Fibroblast of skin of left biceps (primary cell): ENCODE measurements at regions not wholly inside any gene's neighbourhood (a gene's known extent, or its start where the extent isn't known, plus 50 kb on each side); places are given as distances from the start of the nearest gene placed in this dataset.
"Not testable (repeated sequence)": the region's sequence is repeated elsewhere in the genome, so short reads cannot be mapped to it uniquely, and the experiment has no call there.

ENCODE experiments used
- DNase-seq, 2 experiments: peaks; one replicate each; pipeline ENCODE4 v3.0.0-alpha.2; 2013; ENCODE audit warnings: low read depth in 2 of 2

DNA sequence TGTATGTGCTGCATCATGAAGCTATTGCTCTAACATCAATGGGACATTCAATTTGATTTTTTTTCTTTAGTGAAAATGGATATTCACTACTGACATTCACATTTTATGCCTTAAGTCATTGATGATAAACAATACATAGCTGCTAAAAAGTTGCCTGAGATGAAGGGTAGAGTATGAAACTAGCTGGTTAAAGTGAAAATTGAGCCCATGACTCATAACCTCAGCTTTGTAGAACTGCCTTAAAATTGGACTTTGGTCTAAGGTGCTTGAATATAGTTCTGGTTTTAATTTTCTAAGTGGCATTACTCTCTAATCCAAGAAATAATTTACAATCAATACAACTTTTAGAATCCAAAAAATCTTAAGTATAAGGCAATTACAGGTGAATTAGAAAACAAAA lies 740.4 kb upstream of the RIOK2 start:
- DNase-seq, result no peak

DNA sequence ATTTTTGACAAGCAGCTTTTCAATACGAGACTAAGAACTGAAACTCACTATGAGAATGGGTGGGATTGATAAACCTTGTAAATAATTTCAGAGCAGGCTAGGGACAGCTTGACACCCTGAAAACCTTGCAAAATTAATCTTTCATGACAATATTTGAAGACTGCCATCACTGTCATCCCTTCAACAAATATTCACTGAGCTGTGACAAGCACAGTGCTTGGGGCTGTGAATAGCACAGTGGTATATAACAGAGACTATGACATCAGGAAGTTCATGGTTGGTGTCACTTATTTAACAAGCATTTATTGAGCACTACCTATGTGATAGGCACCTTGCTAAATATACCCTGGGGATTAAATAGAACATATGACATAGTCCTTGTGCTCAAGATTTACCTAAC lies 741.0 kb upstream of the RIOK2 start:
- no peak for DNase-seq

DNA sequence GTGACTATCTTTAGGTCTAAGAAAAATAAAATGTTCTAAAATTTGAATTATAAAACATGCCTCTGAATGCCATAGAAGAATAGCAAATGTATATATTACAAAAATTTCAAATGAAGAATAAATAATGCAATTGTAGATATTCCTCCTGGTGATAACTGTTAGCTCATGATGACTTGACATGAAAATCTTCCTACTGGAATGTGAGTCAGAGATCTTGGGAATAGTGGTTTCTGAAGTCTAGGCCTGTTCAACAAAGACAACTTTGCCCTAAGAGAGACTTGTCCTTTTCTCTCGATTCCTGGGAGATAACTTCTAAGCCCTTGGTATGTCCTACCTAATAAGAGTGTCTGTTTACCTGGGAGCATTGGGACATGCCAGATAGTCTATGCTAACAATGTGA lies 746.3 kb upstream of the RIOK2 start:
- no peak for DNase-seq

DNA sequence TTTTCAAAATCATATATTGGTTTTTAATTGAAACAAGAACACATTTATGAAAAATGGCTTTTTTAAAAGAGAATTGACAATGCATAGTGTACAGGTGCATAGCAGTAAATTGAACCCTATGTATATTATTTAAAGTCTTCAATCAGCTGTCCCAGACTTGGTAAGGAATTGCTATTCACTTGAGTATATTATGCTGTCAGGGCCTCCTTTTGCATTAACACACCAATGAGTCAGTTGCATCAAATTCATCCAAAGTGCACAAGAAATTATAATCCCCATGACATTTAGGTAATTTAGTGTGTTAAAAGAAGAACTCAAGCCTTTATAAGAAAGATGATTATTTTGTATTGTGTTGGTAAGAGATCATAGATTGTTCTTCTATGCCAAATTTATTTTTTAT lies 748.8 kb upstream of the RIOK2 start:
- no peak for DNase-seq

DNA sequence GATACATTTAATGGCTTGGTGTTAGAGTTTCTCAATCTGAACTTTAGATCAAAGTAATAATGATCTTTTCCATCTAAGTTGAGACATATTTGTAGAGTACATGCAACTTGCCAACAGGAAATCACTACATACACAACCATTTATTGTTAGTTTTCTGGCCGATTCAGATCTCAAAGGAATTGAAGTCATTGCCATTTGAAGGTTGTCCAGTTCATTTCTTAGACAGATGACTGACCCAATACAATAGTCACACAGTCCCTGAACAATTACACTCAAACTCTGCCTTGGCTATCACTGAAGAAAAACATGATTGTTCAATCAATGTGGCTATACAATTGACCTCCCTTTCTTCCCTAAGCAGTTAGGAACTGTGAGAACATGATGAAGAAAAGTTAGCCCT lies 753.2 kb upstream of the RIOK2 start:
- DNase-seq, result no peak

DNA sequence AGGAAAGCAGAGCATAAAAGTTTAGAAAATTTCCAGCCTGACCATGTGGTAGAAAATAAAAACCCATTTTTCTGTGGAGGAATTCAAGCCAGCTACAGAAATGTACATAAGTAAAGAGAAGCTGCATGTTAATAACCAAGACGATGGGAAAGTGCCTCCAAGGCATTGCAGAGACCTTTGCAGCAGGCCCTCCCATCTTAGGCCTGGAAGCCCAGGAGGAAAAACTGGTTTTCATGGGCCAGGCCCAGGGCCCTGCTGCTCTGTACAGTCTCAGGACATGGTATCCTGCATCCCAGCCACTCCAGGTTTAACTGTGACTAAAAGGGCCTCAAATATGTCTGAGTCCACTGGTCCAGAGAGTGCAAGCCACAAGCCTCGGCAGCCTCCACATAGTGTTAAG lies 754.8 kb upstream of the RIOK2 start:
- no peak for DNase-seq

DNA sequence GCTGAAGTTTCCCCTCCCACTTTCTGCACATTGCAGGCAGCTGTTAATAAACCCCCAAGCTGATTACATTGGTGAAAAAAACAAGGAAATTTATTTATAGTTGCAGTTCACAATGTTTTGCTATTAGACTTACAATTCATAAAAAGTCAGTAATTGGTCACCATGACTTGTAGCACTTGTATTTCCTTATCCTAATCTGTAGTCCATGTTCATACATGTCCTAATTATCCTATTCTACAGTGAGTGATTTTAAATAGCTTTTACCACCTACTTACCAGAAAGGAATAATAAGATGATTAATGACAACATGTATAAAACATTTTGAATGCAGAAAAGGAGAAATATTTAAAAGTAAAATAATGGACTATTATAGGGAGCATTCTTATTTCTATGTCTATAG lies 760.0 kb upstream of the RIOK2 start:
- no peak for DNase-seq

DNA sequence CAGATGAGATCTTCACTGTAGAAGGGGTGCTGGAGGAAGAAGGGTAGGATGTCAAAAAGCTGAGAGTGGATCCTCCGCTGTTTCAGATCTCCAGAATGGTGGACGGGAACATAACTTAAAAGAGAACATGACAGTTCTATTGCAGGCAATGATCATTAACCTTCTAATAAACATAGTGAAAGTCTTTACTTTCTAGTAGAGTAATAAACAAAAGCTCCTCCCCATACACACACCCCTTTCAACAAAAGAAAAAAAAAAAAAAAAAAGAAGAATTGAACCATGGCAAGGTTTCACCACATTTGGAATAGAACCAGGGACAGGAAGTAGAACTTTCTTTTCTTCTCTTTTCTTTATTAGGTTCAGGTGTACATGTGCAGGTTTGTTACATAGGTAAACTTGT lies 768.1 kb upstream of the RIOK2 start:
- DNase-seq, result no peak

DNA sequence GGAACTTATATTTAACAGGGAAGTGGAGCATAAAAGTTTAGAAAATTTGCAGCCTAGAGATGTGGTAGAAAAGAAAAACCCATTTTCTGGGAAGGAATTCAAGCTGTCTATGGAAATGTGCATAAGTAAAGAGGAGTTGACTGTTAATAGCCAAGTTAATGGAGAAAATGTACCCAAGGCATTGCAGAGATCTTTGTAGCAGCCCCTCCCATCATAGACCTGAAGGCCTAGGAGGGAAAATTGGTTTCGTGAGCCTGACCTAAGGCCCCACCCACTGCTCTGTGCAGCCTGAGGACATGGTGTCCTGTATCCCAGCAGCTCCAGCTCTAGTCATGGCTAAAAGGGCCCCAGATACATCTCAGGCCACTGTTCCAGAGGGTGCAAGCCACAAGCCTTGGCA lies 772.4 kb upstream of the RIOK2 start:
- DNase-seq, result no peak

DNA sequence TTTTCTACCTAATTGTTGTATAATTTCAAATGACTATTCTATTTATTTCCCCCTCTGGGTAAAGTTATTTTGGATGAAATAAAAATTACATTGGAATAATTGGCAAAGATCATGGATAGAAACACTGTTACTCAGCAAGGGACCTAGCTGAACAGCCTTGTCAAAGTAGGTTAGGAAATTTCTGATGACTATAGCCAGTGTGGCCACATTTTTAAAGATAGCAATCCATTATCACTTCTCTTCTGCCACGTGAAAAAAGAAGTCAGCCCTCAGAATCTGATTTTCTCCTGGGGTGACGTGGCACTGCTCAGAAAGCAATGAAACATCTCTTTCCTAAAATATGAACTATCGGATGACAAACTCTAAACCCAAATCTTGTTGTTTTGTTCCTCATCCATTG lies 784.2 kb upstream of the RIOK2 start:
- DNase-seq, result no peak

DNA sequence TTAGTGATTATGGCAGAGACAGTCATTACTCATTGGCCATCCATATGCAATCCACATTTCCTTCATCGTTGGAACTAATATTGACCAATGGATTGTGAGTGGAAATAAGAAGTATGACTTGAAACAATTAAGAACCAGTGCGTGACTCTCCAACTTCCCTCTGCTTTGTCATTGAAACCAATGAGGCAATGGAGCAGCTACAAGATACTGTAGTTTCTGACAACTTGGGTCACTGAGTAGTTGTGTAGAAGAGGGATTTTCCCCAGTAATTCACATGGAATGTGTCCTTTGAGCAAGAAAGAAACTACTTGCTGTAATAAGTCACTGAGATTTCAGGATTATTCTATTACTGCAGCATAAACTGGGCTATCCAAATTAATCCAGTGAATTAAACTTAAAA lies 785.3 kb upstream of the RIOK2 start:
- no peak for DNase-seq

DNA sequence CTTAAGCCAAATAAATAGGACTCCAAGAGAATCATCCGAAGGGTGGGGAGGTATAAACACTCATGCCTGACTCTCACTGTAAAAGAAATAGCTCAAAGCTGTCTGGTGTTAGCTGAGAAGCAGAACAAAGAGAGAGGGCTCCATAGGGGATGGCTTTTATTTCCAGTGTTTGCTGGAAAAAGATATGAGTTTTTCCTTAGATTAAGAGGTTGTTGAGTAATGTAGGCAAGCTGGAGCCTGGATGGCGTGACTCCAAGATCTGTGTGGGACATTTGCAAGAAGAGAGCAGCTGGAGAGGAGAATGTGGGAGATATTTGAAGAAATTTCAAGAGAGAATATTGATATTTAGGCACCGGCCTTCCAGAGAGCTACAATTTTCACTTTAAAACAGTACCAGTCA lies 793.7 kb upstream of the RGMB start:
- peak; percentile 16 to 30 for DNase-seq

DNA sequence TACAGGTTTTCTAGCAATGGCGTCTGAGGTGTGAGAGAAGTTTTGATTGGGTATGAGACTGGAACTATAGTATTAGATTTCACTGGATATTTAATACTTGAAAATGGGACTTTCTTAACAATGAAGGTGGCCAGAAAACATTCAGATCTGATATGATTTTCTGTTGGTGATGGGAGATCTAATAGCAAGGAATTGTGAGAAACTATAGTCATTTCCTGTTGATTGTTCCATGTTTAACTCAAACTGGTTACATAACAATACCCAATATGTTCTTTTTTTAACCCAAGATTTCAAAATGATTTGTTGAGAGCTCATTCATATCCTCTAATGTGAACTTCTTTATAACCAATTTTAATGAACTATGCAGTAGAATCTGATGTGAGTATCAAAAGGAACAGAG lies 793.2 kb upstream of the RGMB start:
- DNase-seq, result no peak

DNA sequence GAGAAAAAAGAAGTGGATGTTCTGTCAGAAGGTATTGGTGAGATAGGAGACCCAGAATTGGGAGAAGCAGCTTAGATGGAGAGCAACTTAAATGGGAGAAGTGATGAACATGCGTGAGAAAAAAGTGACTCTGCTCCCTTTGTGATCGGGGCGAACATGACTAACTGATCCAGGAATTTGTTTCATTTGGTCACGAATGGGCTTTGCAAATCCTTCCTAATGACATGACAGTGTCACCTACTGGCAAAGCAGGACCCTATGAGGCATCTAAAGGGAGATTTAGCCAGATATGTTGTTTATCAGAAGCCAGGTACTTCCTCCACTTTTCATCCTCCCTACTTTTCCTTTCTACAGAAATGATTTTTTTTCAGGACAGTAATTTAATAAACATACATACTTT lies 787.4 kb upstream of the RGMB start:
- peak; percentile 10 for DNase-seq

DNA sequence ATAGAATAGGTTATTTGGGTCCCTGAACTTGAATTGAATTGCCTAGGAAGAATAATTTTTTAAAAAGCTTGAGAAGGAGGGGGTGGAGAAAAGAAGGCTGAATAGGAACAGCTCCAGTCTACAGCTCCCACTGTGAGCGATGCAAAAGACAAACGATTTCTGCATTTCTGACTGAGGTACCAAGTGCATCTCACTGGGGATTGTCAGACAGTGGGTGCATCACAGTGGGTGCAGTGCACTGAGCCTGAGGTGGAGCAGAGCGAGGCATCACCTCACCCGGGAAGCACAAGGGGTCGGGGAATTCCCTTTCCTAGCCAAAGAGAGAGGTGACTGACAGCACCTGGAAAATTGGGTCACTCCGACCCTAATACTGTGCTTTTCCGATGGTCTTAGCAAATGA lies 782.2 kb upstream of the RGMB start:
- no peak for DNase-seq

DNA sequence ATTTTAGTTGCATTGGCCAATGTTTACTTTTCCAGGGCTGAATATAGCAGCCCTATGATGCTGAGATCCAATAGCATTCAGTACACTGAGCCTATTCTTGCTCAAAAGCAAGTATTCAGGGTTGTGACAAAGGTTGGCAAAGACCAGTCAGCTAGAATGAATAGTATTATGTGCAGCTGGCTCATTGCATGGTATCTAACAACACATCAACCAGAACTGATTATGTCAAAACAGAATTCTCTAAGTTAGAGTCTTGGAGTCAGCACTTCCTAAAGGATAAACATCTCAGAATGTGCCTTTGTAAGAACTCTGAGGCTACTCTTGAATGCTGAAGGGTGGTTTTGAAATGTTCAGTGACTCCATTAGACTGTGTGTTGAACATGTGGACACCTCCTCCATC lies 774.5 kb upstream of the RGMB start:
- DNase-seq, result no peak

DNA sequence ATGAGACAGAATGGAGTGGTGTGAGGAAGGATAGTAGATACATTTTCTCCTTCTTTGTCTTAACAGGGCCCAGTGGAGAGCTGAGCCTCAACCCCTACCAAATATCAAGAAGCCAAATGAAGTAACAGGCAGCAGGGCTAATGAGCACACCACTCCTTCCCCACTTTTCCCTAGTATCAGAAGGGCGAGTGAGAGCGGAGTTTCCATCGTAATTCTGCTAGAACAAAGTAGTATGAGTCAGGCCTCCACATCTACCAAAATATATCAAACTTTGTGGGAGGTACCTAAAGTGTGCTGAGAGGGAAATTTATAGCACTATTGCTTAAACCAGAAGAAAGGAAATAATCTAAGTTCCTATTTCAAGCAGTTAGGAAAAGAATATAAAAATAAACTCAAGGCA lies 769.0 kb upstream of the RGMB start:
- no peak for DNase-seq

DNA sequence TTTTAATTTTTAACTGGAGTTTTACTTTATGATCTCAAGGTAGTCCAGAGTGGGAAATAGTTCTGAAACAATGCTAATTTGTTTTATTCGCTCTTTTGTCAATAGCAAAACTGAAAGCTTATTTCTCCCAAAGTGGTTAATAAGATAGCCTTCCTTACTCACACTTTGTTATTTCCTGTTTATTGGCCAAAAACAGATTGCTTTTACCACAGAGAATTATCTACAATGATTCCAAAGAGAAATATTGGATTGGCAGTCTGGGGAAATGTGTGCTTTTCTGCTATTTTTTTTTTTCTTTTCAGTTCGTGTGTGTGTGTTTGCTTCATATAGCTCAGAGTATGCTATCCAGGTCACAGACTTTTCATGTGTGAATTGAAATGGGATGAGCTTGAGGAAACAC lies 756.7 kb upstream of the RGMB start:
- no peak for DNase-seq

DNA sequence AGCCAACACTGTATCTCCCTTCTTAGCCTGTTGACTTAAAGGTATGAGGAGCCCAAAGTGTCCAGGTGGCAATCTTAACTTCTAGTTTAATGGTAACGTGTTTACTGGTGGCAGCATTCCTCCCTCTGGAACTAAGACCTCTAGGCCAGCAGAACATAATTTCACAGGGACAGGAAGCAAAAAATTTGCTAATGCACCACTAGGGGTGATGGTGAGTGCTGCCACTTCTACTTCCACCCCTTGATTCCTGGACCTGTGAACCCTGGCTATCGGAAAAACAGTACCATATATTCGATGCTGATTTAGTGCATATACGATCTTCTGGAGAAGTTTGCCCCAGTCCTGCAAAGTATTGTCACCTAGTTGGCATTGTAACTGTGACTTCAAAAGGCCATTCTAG lies 743.2 kb upstream of the RGMB start:
- not testable (repeated sequence) for DNase-seq

DNA sequence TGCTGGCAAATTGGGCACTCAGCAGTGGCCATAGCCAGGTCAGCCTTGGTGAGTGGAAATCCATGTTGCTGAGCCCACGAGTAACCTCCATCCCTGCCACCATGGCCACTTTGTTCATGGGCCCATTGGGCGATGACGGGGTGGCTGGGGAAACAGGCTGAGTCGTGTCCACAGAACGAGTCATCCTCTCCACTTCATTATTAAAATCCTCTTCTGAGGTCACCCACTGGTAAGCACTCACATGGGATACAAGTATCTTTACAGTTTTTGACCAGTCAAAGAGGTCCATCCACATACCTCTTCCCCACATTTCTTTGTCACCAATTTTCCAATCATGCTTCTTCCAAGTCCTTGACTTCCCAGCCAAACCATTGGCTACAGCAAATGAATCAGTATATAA lies 742.4 kb upstream of the RGMB start:
- DNase-seq, result not testable (repeated sequence)

DNA sequence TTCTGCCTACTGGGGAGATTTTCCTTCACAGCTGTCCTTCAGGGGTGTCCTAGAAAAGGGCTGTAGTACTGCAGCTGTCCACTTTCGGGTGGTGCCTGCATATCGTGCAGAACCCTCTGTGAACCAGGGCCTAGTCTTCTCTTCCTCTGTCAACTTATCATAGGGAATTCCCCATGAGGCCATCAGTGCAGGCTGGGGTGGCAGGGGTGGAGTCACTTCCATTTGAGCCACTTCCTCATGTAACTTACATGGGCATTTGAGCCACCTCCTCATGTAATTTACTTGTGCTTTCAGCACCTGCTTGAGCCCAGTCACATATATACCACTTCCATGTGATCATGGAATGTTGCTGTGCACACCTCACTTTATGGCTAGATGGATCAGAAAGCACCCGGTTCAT lies 742.0 kb upstream of the RGMB start:
- no peak for DNase-seq

DNA sequence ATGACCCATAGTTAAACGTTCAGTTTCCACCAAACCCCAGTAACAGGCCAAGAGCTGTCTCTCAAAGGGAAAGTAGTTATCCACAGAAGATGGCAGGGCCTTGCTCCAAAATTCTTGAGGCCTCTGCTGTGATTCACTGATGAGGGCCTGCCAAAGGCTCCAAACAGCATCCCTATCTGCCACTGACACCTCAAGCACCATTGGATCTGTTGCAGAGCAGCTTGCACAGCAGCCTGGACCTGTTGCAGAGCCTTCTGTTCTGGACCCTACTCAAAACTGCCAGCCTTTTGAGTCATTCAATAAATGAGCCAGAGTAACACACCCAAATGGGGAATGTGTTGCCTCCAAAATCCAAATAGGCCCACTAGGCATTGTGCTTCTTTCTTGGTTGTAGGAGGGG lies 741.5 kb upstream of the RGMB start:
- no peak for DNase-seq

DNA sequence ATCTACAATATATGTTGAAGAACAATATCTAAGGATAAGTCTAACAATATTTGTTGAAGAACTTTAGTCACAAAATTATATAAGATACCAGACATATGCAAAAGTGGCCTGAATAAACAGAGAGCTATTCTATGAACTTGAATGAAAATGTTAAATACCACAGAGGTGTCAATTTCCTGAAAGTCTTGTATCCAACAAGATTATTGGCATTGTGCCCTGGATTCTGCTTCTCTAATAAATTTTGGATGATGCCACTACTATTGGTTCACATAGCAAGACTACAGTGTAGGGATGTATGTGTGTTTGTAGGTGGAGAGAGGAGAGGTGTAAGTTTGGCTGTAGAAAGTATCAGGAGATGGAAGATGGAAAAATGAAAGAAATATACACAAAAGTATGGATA lies 731.8 kb upstream of the RGMB start:
- no peak for DNase-seq

DNA sequence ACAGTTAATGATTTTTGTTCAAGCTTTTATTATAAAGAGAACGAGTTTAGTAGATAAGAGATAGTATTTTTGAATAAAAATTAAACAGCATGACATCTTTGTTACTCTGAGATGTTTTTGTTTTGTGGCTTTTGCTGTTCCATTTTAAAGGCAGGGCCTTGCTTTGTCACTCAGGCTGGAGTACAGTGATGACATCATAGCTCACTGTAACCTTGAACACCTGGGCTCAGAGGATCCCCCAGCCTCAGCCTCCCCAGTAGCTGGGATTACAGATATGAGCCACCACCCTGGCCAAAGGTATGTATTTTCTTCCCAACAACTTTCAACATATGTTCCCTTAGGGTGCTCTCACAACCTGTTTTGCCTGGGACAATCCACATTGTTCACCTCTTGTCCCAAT lies 730.9 kb upstream of the RGMB start:
- no peak for DNase-seq

DNA sequence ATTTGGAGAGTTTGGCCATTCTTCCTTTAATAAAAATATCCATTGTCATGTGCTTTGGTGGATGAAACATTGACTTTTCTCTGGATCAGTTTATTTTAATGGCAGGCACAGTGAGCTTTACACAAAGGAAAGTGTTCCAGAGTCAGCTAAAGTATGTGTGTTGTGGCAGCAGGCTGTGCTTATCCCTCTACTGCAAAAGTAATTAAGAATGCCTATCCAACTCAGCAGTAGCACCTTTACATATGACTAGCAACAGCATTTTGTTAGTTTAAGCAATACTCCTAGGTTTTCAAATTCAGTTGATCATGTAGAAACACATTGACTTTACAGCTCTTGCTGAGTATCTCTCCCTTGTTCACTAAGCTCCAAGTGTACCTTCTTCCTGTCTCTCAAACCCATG lies 730.5 kb upstream of the RGMB start:
- DNase-seq, result no peak
